Astrocyte (in vitro differentiated cells and primary cell): ENCODE measurements at regions not wholly inside any gene's neighbourhood (a gene's known extent, or its start where the extent isn't known, plus 50 kb on each side); places are given as distances from the start of the nearest gene placed in this dataset.
"Not testable (repeated sequence)": the region's sequence is repeated elsewhere in the genome, so short reads cannot be mapped to it uniquely, and the experiment has no call there.

Experiments used
- CTCF ChIP-seq: IDR thresholded peaks from 2 replicates; pipeline ENCODE4 v1.5.1; 2011; ENCODE audit warnings: low read depth, mild to moderate bottlenecking, inconsistent platforms, low read length, moderate library complexity; ENCODE audit not compliant: insufficient read depth
- EZH2 ChIP-seq: IDR thresholded peaks from 2 replicates; pipeline ENCODE4 v1.6.1; 2012; ENCODE audit warnings: mild to moderate bottlenecking, low read length, inconsistent platforms; ENCODE audit not compliant: insufficient read depth

GRCh38 chr12:107216411-107216810 lies 123.1 kb upstream of the CRY1 start:
- not testable (repeated sequence) for TF ChIP-seq CTCF, EZH2
